ENCODE measurements at regions not wholly inside any gene's neighbourhood (a gene's known extent, or its start where the extent isn't known, plus 50 kb on each side); places are given as distances from the start of the nearest gene placed in this dataset.
A peak's percentile ranks its signal among the peaks of the same experiment; 100 is the strongest.

GRCh38 chr11:45092404-45092785, 54.0 kb upstream of the PRDM11 start:
- no peak for DNase-seq (ENCODE audit: low read depth)
- TF ChIP-seq, protein P1, sequence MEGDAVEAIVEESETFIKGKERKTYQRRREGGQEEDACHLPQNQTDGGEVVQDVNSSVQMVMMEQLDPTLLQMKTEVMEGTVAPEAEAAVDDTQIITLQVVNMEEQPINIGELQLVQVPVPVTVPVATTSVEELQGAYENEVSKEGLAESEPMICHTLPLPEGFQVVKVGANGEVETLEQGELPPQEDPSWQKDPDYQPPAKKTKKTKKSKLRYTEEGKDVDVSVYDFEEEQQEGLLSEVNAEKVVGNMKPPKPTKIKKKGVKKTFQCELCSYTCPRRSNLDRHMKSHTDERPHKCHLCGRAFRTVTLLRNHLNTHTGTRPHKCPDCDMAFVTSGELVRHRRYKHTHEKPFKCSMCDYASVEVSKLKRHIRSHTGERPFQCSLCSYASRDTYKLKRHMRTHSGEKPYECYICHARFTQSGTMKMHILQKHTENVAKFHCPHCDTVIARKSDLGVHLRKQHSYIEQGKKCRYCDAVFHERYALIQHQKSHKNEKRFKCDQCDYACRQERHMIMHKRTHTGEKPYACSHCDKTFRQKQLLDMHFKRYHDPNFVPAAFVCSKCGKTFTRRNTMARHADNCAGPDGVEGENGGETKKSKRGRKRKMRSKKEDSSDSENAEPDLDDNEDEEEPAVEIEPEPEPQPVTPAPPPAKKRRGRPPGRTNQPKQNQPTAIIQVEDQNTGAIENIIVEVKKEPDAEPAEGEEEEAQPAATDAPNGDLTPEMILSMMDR (IDR thresholded peaks at IDR 0.05; ENCODE audit: control insufficient read depth, insufficient read depth, low read depth, low read length, missing control alignments), result no peak
- H3K4me3 ChIP-seq (ENCODE audit: control insufficient read depth, low read depth, low read length), result no peak overlapping the region

DNA sequence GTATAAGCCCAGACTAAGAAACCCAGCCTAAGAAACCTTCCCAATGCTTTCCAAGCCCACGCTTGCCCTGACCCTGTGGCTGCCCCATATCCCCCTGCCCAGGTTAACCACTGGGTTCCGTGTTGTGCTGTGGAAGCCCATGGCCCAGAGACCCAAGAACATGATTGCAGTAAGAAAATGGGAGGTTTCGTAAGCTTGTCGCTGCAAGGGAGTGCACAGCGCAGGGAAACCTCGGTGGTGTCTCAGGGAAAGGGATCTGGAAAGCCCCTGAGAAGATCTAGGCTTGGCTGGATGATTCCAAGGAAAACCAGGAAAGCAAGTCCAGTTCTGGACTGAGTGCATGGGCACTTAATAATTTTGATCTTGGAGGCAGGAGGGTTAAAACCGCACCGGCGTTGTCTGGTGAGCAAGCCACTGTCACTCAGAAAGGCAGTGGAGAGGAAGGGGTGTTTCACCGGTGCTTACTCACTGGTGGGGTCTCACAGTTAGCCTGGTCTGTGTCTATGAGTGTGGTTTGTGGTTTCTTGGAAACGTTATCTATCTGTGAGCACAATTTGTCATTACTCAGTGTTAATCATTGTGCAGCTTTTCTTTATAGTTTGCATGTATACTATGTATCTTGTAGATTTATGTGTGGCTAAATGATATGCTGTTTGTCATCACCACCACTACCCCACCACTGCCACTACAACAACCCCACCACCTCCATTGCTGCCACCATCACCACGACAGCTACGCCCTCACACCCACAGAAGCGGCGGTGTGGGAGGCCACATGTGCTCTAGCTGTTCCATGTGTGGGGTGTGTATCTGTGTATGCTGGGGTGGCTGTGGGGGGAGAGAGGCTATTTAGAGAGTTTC, 53.3 kb upstream of the PRDM11 start:
- no peak overlapping the region for H3K4me3 ChIP-seq (ENCODE audit: control insufficient read depth, low read depth, low read length)
- DNase-seq (ENCODE audit: low read depth), result peak; percentile 14
- TF ChIP-seq, protein P1 (IDR thresholded peaks at IDR 0.05; ENCODE audit: control insufficient read depth, insufficient read depth, low read depth, low read length, missing control alignments), result no peak

DNA sequence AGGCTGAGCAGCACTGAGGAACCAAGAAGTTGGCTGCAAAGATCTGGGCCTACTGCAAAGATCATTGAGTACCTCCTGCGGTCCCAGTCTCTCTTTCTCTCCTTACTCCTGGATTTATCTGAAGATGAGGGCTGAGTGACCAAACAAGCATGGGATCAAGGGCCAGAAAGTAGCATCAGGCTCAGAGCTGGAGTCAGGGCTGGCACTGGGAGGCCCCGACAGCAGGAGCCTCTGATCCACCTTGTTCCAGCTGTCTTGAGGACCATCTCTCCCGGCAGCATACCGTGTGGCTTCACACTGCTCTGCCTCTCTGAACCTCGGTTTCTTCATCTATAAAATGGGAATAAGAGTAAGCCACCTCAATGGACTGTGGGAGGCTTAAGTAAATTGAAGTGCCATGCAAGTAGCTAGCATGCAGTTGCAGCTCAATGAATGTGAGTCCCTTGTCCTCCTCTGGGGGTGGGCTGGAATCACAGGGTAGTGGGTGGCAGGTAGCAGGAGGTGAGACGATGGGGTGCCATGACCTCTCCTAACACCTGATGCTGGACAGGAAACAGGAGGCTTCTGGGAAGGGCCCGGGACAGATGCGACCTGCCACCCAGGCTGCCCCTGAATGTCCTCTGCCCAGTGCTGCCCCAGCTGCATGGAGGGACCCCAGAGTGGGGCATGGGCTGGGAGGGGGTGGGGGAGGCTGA, 52.5 kb upstream of the PRDM11 start:
- DNase-seq (ENCODE audit: low read depth), result no peak
- no peak overlapping the region for H3K4me3 ChIP-seq (ENCODE audit: control insufficient read depth, low read depth, low read length)
- TF ChIP-seq, protein P1 (IDR thresholded peaks at IDR 0.05; ENCODE audit: control insufficient read depth, insufficient read depth, low read depth, low read length, missing control alignments), result no peak

- no peak for DNase-seq (ENCODE audit: low read depth)
- TF ChIP-seq, protein P1 (IDR thresholded peaks at IDR 0.05; ENCODE audit: control insufficient read depth, insufficient read depth, low read depth, low read length, missing control alignments), result no peak
- H3K4me3 ChIP-seq (ENCODE audit: control insufficient read depth, low read depth, low read length), result no peak overlapping the region
Observed at GRCh38 chr11:45094958-45095690, 51.3 kb upstream of the PRDM11 start.

GRCh38 chr11:45095691-45096010, 50.8 kb upstream of the PRDM11 start:
- TF ChIP-seq, protein P1 (IDR thresholded peaks at IDR 0.05; ENCODE audit: control insufficient read depth, insufficient read depth, low read depth, low read length, missing control alignments), result no peak
- DNase-seq (ENCODE audit: low read depth), result no peak
- H3K4me3 ChIP-seq (ENCODE audit: control insufficient read depth, low read depth, low read length), result no peak overlapping the region

- TF ChIP-seq, protein P1 (IDR thresholded peaks at IDR 0.05; ENCODE audit: control insufficient read depth, insufficient read depth, low read depth, low read length, missing control alignments), result no peak
- DNase-seq (ENCODE audit: low read depth), result no peak
- no peak overlapping the region for H3K4me3 ChIP-seq (ENCODE audit: control insufficient read depth, low read depth, low read length)
Observed at GRCh38 chr11:45096636-45097035, 49.8 kb upstream of the PRDM11 start.

Data from AG09309 (cell line).